K562 (cell line): ENCODE measurements at regions not wholly inside any gene's neighbourhood (a gene's known extent, or its start where the extent isn't known, plus 50 kb on each side); places are given as distances from the start of the nearest gene placed in this dataset.

Experiments used
- ATAC-seq: fragments of 200-7000 bp; cut with Tn5 transposase; 3 replicates; pipeline ENCODE4 v1.9.1; 2020; ENCODE audit warnings: moderate library complexity
- BruUV-seq: library from RNA; stranded (reverse); fragments of 400-500 nt; replicated peaks from 2 replicates; lab custom pipeline; 2021; lab: Mats Ljungman, UMichigan
- CTCF ChIA-PET: fragments of 300-600 bp; formaldehyde crosslinking; extraction: SDS; loops from one replicate; lab custom pipeline; 2021; ENCODE audit warnings: low intra/inter-chr PET ratio; lab: Yijun Ruan, JAX
- POLR2A ChIA-PET: fragments of 300-600, 350-650 bp; sonication (Branson Sonifier 250); formaldehyde crosslinking; extraction: SDS; loops from one replicate; lab custom pipeline; 2021; ENCODE audit warnings: antibody characterized with exemption, inconsistent platforms; lab: Yijun Ruan, JAX
- DNase-seq, 4 experiments: peaks; one replicate each; pipeline versions ENCODE4 v3.0.0 to v3.0.0-alpha.2; 2011 to 2018; ENCODE audit warnings: low spot score in 3 of 4, mixed read lengths in 3 of 4; ENCODE audit errors: extremely low read depth in 1 of 4
- FAIRE-seq: peaks from 2 replicates; lab custom pipeline; 2011; peaks lifted over from hg19 to GRCh38; lab: Jason Lieb, UNC
- H2AFZ ChIP-seq: 2 replicates; pipeline ENCODE4 v1.6.0; 2011; ENCODE audit warnings: low read depth, low read length, control low read depth, inconsistent platforms
- H3K27ac ChIP-seq: fragments of 200-600 bp; 3 replicates; pipeline ENCODE4 v1.8.0; 2011; ENCODE audit warnings: low read depth, mild to moderate bottlenecking, control low read depth, inconsistent platforms, low read length, moderate library complexity, mixed read lengths; ENCODE audit errors: extremely low read depth
- H3K27me3 ChIP-seq, 2 experiments: fragments of 300-600 bp in 1 of 2; 2 replicates in 1 of 2; 3 replicates in 1 of 2; pipeline versions ENCODE4 v1.6.0 to v1.8.0; 2011; ENCODE audit warnings: inconsistent platforms in 2 of 2, low read length in 2 of 2, mild to moderate bottlenecking in 1 of 2, mixed read lengths in 1 of 2, moderate library complexity in 1 of 2; ENCODE audit not compliant: control insufficient read depth in 2 of 2, insufficient read depth in 2 of 2
- H3K36me3 ChIP-seq: fragments of 300-600 bp; 3 replicates; pipeline ENCODE4 v1.8.0; 2011; ENCODE audit warnings: mild to moderate bottlenecking, low read length, inconsistent platforms; ENCODE audit not compliant: control insufficient read depth, insufficient read depth
- H3K4me1 ChIP-seq, 2 experiments: fragments of 200-600 bp in 1 of 2; replicated peaks in 1 of 2; 2 replicates in 1 of 2; 3 replicates in 1 of 2; pipeline versions ENCODE4 v1.5.1 to v1.8.0; 2011; ENCODE audit warnings: inconsistent platforms in 2 of 2, low read length in 2 of 2, mild to moderate bottlenecking in 1 of 2, mixed read lengths in 1 of 2, moderate library complexity in 1 of 2; ENCODE audit not compliant: control insufficient read depth in 2 of 2, insufficient read depth in 2 of 2
- H3K4me2 ChIP-seq: 2 replicates; pipeline ENCODE4 v1.6.1; 2011; ENCODE audit warnings: low read length, control low read depth, inconsistent platforms, mixed read lengths; ENCODE audit not compliant: insufficient read depth
- H3K4me3 ChIP-seq: fragments of 200-600 bp; sonication (generic), shearing (Covaris generic); 2 replicates; pipeline ENCODE4 v1.5.1; 2016; ENCODE audit warnings: control low read depth, inconsistent platforms
- H3K79me2 ChIP-seq: fragments of 200-600 bp; 3 replicates; pipeline ENCODE4 v1.8.0; 2011; ENCODE audit warnings: low read length, inconsistent platforms; ENCODE audit not compliant: control insufficient read depth, insufficient read depth
- H3K9ac ChIP-seq, 2 experiments: 2 replicates each; pipeline versions ENCODE4 v1.6.0 to v1.6.1; 2011; ENCODE audit warnings: low read depth in 2 of 2, low read length in 2 of 2, control low read depth in 1 of 2, inconsistent platforms in 1 of 2, mild to moderate bottlenecking in 1 of 2, mixed read lengths in 1 of 2; ENCODE audit not compliant: insufficient read depth in 1 of 2
- H3K9me1 ChIP-seq: one replicate; pipeline ENCODE4 v1.6.0; 2011; ENCODE audit warnings: inconsistent platforms, mild to moderate bottlenecking, low read length, moderate library complexity; ENCODE audit not compliant: control insufficient read depth, insufficient read depth
- H3K9me3 ChIP-seq: replicated peaks from 2 replicates; pipeline ENCODE4 v1.5.1; 2011; ENCODE audit warnings: low read depth, low read length, inconsistent platforms; ENCODE audit not compliant: control insufficient read depth, insufficient read depth
- H4K20me1 ChIP-seq: replicated peaks from 2 replicates; pipeline ENCODE4 v1.6.1; 2011; ENCODE audit warnings: low read length, inconsistent platforms, mixed read lengths; ENCODE audit not compliant: control insufficient read depth, insufficient read depth
- BHLHE40 ChIP-seq: IDR thresholded peaks from 2 replicates; pipeline ENCODE4 v1.6.1; 2011; ENCODE audit warnings: low read length, improper control_type of control experiment
- CAMTA2 ChIP-seq: fragments of 250-450 bp; sonication (Bioruptor Pico); conservative IDR thresholded peaks from 2 replicates; pipeline ENCODE4 v1.5.1; 2022
- CREB1 ChIP-seq, 2 experiments: sonication (generic) in 1 of 2; formaldehyde crosslinking in 1 of 2; IDR thresholded peaks; 2 replicates each; pipeline versions ENCODE4 v1.6.1 to v1.8.0; 2012 to 2022; ENCODE audit warnings: inconsistent platforms in 1 of 2, mild to moderate bottlenecking in 1 of 2, missing genetic modification reagents in 1 of 2, moderate library complexity in 1 of 2
- DLX4 ChIP-seq: fragments of 250-450 bp; sonication (Bioruptor Pico); IDR thresholded peaks from 2 replicates; pipeline ENCODE4 v1.6.1; 2021; ENCODE audit warnings: mild to moderate bottlenecking
- ELF2 ChIP-seq: fragments of 250-450 bp; sonication (Bioruptor Pico); IDR thresholded peaks from 2 replicates; pipeline ENCODE4 v1.5.0; 2021; ENCODE audit warnings: mild to moderate bottlenecking
- HMG20B ChIP-seq: fragments of 250-450 bp; sonication (Bioruptor Pico); IDR thresholded peaks from 2 replicates; pipeline ENCODE4 v1.5.0; 2021; ENCODE audit warnings: mild to moderate bottlenecking
- NR2F6 ChIP-seq: fragments of 450-650 bp; formaldehyde crosslinking; IDR thresholded peaks from 2 replicates; pipeline ENCODE4 v1.4.0; 2020; ENCODE audit warnings: mild to moderate bottlenecking
- PATZ1 ChIP-seq: fragments of 250-450 bp; sonication (Bioruptor Pico); IDR thresholded peaks from 2 replicates; pipeline ENCODE4 v1.5.0; 2020; ENCODE audit warnings: mild to moderate bottlenecking, borderline replicate concordance
- PHF8 ChIP-seq: fragments of 200-600 bp; sonication (generic); IDR thresholded peaks from 2 replicates; pipeline ENCODE4 v1.6.1; 2012; ENCODE audit warnings: mixed run types, mild to moderate bottlenecking, inconsistent platforms, low read length, moderate library complexity, borderline replicate concordance
- SAFB ChIP-seq: fragments of 200-400 bp; formaldehyde crosslinking; IDR thresholded peaks from 2 replicates; pipeline ENCODE4 v1.6.1; 2017; ENCODE audit warnings: low read depth, low read length, borderline replicate concordance
- ZFP1 ChIP-seq: fragments of 450-650 bp; formaldehyde crosslinking; IDR thresholded peaks from 2 replicates; pipeline ENCODE4 v1.4.0; 2020; ENCODE audit warnings: mild to moderate bottlenecking, mixed read lengths
- ZFP91 ChIP-seq: sonication (generic); formaldehyde crosslinking; IDR thresholded peaks from 2 replicates; pipeline ENCODE4 v1.8.0; 2022; ENCODE audit warnings: mild to moderate bottlenecking, missing genetic modification reagents
- ZNF518B ChIP-seq: fragments of 250-450 bp; sonication (Bioruptor Pico); IDR thresholded peaks from 2 replicates; pipeline ENCODE4 v1.5.0; 2021; ENCODE audit warnings: mild to moderate bottlenecking, moderate library complexity
- WGBS: fragments of 100-300 bp; shearing (Covaris generic); methylation state at CpG from one replicate; pipeline ENCODE4 v1.1.6; 2016; ENCODE audit warnings: low coverage, mixed read lengths; ENCODE audit not compliant: insufficient coverage; ENCODE audit errors: missing lambda C conversion rate; 5-methylcytosine and 5-hydroxymethylcytosine counted together
- in situ Hi-C: fragments of 300-500 bp; cut with MboI; formaldehyde crosslinking; loops from 4 replicates; pipeline ENCODE4 v1.15.0; 2018; ENCODE audit warnings: inconsistent platforms, mixed read lengths
- intact Hi-C: fragments of 100-400 bp; cut with micrococcal nuclease; formaldehyde crosslinking; loops from 2 replicates; pipeline ENCODE4 v1.14.2; 2022

- TF ChIP-seq ZNF518B (CRISPR knock-in tag) (no peak), HMG20B (no peak), PHF8 (no peak), ELF2 (CRISPR knock-in tag) (no peak), CAMTA2 (CRISPR knock-in tag) (no peak), ZFP1 (no peak), PATZ1 (CRISPR knock-in tag) (no peak), DLX4 (no peak), CREB1 (IDR thresholded peaks at IDR 0.05) (no peak), CREB1 (CRISPR knock-in tag; IDR thresholded peaks at IDR 0.05) (no peak), BHLHE40 (no peak), SAFB (no peak), ZFP91 (CRISPR knock-in tag) (no peak), NR2F6 (no peak)
Measured at GRCh38 chr16:63806794-63807506, 1314.9 kb downstream of the CDH11 start.

More at GRCh38 chr16:63806794-63807506, 1314.9 kb downstream of the CDH11 start:
- H3K4me1 ChIP-seq: no peaks in the 10 kb centered on the region
- no peaks in the 10 kb centered on the region for H3K9me1 ChIP-seq
- H3K4me3 ChIP-seq: no peak overlapping the region
- no peaks in the 10 kb centered on the region for H4K20me1 ChIP-seq
- in situ Hi-C loops (no loop called here), intact Hi-C loops (no loop called here)
- H3K36me3 ChIP-seq: no peaks in the 10 kb centered on the region
- H3K27ac ChIP-seq: no peak overlapping the region
- ATAC-seq (no peak), DNase-seq (no peak), FAIRE-seq (no peak)
- 2% methylated on average over 3 of the region's 3 CpGs for WGBS
- H3K4me2 ChIP-seq: no peak overlapping the region
- no peak overlapping the region for H2AFZ ChIP-seq
- POLR2A ChIA-PET: no interaction called here
- H3K79me2 ChIP-seq: no peaks in the 10 kb centered on the region
- BruUV-seq: no TSS peak
- no peak overlapping the region for H3K9ac ChIP-seq
- no peaks in the 10 kb centered on the region for H3K27me3 ChIP-seq
- no peaks in the 10 kb centered on the region for H3K9me3 ChIP-seq
- CTCF ChIA-PET: no interaction called here
